WI38 (cell line): ENCODE measurements at regions not wholly inside any gene's neighbourhood (a gene's known extent, or its start where the extent isn't known, plus 50 kb on each side); places are given as distances from the start of the nearest gene placed in this dataset.

Source experiments
- H3K4me3 ChIP-seq: 2 replicates; pipeline ENCODE4 v1.5.1; 2011; ENCODE audit warnings: low read depth, mild to moderate bottlenecking, control low read depth, low read length
- TF ChIP-seq, protein P1 (sequence below): IDR thresholded peaks from 2 replicates; pipeline ENCODE4 v1.5.1; 2012; ENCODE audit warnings: low read depth, mild to moderate bottlenecking, control low read depth, low read length

DNA sequence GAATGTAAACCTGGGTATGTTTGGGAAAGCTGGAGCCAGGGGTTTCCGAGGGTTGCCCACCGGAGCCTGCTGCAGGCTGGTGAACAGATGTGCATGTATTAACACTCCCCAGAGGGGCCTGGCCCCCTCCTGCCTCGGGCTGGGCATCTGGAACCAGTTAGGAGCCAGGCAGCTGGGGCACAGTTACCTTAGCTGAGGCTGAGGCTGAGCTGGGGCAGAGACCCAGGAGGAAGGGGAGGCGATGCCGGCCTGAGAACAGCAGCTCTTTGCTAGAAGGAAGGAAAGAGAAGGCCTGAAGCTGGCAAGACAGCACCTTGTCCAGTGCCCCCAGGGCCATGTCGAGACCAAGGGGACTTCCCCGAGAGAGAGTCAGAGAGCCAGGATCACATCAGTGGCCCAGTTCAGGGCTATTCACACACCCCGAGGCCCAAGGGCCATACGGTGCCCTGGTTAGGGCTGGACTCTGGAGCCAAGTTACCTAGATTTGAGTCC, 65.8 kb downstream of the RMI2 start:
- TF ChIP-seq, protein P1, sequence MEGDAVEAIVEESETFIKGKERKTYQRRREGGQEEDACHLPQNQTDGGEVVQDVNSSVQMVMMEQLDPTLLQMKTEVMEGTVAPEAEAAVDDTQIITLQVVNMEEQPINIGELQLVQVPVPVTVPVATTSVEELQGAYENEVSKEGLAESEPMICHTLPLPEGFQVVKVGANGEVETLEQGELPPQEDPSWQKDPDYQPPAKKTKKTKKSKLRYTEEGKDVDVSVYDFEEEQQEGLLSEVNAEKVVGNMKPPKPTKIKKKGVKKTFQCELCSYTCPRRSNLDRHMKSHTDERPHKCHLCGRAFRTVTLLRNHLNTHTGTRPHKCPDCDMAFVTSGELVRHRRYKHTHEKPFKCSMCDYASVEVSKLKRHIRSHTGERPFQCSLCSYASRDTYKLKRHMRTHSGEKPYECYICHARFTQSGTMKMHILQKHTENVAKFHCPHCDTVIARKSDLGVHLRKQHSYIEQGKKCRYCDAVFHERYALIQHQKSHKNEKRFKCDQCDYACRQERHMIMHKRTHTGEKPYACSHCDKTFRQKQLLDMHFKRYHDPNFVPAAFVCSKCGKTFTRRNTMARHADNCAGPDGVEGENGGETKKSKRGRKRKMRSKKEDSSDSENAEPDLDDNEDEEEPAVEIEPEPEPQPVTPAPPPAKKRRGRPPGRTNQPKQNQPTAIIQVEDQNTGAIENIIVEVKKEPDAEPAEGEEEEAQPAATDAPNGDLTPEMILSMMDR: no peak
- no peak overlapping the region for H3K4me3 ChIP-seq

DNA sequence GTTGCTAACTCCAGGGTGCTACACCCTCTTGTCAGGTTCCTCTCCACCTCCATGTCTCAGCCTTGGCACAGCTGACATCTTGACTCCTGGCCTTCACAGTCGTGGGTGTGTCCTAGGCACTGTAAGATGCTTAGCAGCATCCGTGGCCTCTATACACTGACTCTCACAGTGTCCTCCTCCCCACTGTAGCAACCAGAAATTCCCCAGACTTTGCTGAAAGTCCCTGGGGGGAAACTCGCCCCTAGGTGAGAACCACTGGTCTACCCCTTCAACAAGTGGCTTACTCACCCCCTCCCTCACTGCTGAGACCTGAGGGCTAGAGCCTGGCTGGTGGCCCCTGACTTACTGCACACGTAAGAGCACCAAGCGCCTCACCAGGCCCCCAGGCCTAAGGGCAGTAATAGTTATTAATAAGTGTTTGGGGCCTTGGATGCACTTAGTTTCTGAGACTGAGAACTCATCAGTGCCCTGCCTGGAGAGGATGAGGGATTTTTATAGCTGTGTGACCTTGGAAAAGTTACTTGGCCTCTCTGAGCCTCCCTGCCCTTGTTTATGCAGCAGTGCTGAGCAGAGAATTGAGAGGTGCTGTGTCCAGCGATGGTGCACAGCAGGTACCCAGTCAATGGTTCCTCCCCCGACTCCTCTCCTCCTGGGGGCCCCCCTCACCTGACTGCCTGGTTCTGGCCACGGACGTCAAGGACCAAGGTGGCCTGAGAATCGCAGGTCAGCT, 67.1 kb downstream of the RMI2 start:
- TF ChIP-seq, protein P1: no peak
- no peak overlapping the region for H3K4me3 ChIP-seq

DNA sequence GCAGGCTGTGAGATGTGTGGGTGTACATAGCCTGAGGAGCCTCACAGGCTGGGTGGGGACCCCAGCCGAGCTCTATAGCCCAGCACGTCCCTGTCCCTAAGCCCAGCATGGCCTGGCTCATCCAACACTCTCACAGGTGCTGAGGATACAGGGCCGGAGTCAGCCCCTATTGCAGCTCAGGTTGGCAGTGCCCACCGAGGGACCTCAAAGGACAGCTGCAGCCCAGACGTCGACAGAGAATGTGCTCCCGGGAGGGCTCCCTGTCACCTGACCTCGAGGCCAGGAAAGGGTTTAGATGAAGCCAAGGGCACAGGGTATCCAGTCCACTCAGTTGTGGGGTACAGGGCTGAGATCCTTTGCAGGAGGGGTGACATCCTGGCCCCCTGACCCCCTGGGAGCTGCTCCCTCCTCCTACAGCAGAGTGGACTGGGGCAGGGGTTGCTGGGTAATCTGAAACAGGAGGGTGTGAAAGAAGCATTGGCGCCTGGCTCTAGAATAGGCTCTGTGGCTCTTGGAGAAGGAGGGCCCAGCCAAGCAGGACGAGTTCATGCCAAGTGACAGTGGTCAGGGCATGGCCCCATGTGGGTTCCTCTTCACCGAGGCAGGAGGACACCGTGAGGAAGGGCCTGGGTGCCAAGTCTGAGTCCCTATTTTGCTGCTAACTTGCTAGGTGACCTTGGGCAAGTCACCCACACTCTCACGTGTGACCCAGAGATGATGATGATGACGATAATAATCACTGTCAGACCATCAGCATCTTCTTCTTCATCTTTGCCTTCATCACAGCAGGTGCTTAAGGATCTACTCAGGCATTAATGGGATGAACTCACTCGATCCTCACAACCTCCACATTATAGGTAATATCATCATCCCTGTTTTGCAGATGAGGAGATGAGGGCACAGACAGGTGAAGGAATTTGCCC, 68.0 kb downstream of the RMI2 start:
- no peak overlapping the region for H3K4me3 ChIP-seq

DNA sequence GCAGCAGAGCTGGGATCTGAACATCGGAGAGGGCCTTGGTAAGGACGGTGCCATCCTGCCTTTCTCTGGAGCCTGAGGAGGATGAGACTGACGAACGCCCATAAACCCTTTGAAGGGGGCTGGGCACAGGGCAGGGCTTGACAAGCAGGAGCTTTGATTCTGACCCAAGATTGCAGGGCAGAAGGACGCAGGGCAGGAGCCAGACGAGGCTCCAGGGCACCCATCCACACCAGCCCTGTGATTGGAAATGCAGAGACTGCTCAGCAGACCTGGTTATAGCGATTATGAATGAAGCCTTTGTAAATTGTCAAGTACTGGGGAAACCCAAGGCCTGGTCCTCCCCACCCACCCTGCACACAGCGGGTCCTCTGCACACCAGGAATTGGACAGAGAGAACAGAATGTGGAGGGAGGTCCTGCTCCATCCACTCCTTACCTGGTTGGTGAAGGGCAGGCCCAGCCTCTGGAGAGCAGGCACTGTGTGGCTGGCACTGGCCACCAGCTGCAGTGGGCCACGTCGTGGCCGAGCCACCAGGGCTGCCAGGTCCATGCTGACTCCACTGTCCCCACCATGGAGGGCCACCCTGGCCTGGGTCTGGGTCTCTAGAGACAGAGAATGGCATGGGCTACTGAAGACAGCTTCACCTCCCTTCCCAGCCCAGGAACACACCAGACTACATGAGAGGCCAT, 68.8 kb downstream of the RMI2 start:
- TF ChIP-seq, protein P1: no peak
- no peak overlapping the region for H3K4me3 ChIP-seq

More for the DNA sequence above, 68.0 kb downstream of the RMI2 start:
- TF ChIP-seq, protein P1: no peak

GRCh38 chr16:11414815-11415775, 69.8 kb downstream of the RMI2 start:
- TF ChIP-seq, protein P1: no peak
- H3K4me3 ChIP-seq: no peak overlapping the region

DNA sequence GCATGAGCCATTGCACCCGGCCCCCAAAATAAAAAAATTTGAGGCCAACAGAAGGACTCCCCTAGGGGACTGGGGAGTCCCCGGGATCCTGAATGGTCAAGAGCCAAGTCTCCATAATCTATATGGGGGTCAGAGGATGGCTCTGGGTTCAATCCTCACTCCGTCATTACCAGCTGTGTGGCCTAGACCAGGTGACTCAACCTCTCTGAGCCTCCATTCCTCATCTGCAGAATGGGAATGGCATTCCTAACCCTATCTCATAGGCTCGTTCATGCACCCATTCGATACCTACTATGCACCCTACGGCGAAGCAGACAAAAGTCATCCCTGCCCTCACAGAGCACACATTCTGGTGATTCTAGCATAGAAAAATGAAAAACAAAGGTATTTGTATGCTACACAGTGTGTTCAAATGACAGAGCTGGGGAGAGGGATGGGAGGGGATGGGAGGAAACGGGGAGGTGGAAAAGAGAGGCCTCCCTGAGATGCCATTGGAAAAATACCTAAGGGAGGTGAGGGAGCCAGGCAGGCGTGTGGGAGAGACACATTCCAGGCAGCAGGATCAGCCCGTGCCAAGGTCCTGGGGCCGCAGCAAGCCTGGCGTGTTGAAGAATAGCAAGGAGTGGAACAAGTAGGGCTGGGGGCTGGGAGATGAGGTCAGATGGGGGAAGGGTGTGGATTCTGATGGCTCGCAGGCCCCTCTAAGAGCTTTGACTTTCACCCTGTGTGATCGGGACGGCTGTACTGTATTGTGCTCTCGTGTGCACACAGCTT, 71.2 kb downstream of the RMI2 start:
- TF ChIP-seq, protein P1: no peak
- no peak overlapping the region for H3K4me3 ChIP-seq
